ENCODE measurements at regions not wholly inside any gene's neighbourhood (a gene's known extent, or its start where the extent isn't known, plus 50 kb on each side); places are given as distances from the start of the nearest gene placed in this dataset.

GRCh38 chrX:13167481-13168231 lies 123.2 kb upstream of the FAM9C start:
- Histone ChIP-seq H2AFZ (ENCODE audit: low read length) (peak overlapping the region; percentile 86), H3K4me2 (ENCODE audit: insufficient read depth, low read length) (peak overlapping the region; percentile 25), H3K27me3 (ENCODE audit: insufficient read depth, low read length) (no peaks in the 10 kb centered on the region)

GRCh38 chrX:13165266-13166189 lies 121.1 kb upstream of the FAM9C start:
- TF ChIP-seq CTCF (IDR thresholded peaks at IDR 0.05; ENCODE audit: extremely low read depth, low read depth, low read length): no peak
- no peak overlapping the region for H2AFZ ChIP-seq (ENCODE audit: low read length)
- H3K9me3 ChIP-seq (ENCODE audit: low read depth, low read length): no peaks in the 10 kb centered on the region
- no peak overlapping the region for H3K27ac ChIP-seq (ENCODE audit: low read depth, low read length)
- H3K36me3 ChIP-seq (ENCODE audit: insufficient read depth, low read length): no peaks in the 10 kb centered on the region
- H3K79me2 ChIP-seq (ENCODE audit: insufficient read depth, low read length): no peaks in the 10 kb centered on the region
- peaks cover 10% of the 10 kb centered on the region for H3K4me1 ChIP-seq (ENCODE audit: insufficient read depth, low read length)
- no peaks in the 10 kb centered on the region for H4K20me1 ChIP-seq (ENCODE audit: insufficient read depth, low read length)
- no peak overlapping the region for H3K4me3 ChIP-seq (ENCODE audit: insufficient read depth, low read length)
- no peak overlapping the region for H3K4me2 ChIP-seq (ENCODE audit: insufficient read depth, low read length)
- DNase-seq (ENCODE audit: insufficient read length, low spot score, missing footprints): no peak
- no peaks in the 10 kb centered on the region for H3K27me3 ChIP-seq (ENCODE audit: insufficient read depth, low read length)

More at GRCh38 chrX:13167481-13168231, 123.2 kb upstream of the FAM9C start:
- peak overlapping the region; percentile 54 for H3K27ac ChIP-seq (ENCODE audit: low read depth, low read length)
- peaks cover 10% of the 10 kb centered on the region for H3K4me1 ChIP-seq (ENCODE audit: insufficient read depth, low read length)
- no peak for TF ChIP-seq CTCF (IDR thresholded peaks at IDR 0.05; ENCODE audit: extremely low read depth, low read depth, low read length)
- H3K36me3 ChIP-seq (ENCODE audit: insufficient read depth, low read length): no peaks in the 10 kb centered on the region
- no peaks in the 10 kb centered on the region for H3K9me3 ChIP-seq (ENCODE audit: low read depth, low read length)
- H4K20me1 ChIP-seq (ENCODE audit: insufficient read depth, low read length): no peaks in the 10 kb centered on the region
- no peak overlapping the region for H3K4me3 ChIP-seq (ENCODE audit: insufficient read depth, low read length)
- DNase-seq (ENCODE audit: insufficient read length, low spot score, missing footprints): no peak
- no peaks in the 10 kb centered on the region for H3K79me2 ChIP-seq (ENCODE audit: insufficient read depth, low read length)

- Histone ChIP-seq H4K20me1 (ENCODE audit: insufficient read depth, low read length) (no peaks in the 10 kb centered on the region), H3K27me3 (ENCODE audit: insufficient read depth, low read length) (no peaks in the 10 kb centered on the region), H3K9me3 (ENCODE audit: low read depth, low read length) (no peaks in the 10 kb centered on the region), H3K27ac (ENCODE audit: low read depth, low read length) (no peak overlapping the region), H3K79me2 (ENCODE audit: insufficient read depth, low read length) (no peaks in the 10 kb centered on the region), H3K36me3 (ENCODE audit: insufficient read depth, low read length) (no peaks in the 10 kb centered on the region), H3K4me2 (ENCODE audit: insufficient read depth, low read length) (peak overlapping the region; percentile 15), H3K4me3 (ENCODE audit: insufficient read depth, low read length) (no peak overlapping the region), H3K4me1 (ENCODE audit: insufficient read depth, low read length) (peaks cover 10% of the 10 kb centered on the region), H2AFZ (ENCODE audit: low read length) (no peak overlapping the region)
- DNase-seq (ENCODE audit: insufficient read length, low spot score, missing footprints): no peak
- no peak for TF ChIP-seq CTCF (IDR thresholded peaks at IDR 0.05; ENCODE audit: extremely low read depth, low read depth, low read length)
Measured at GRCh38 chrX:13164611-13165010, 120.2 kb upstream of the FAM9C start.
